SK-N-SH (cell line): ENCODE measurements at regions not wholly inside any gene's neighbourhood (a gene's known extent, or its start where the extent isn't known, plus 50 kb on each side); places are given as distances from the start of the nearest gene placed in this dataset.

ENCODE experiments used
- CTCF ChIA-PET: fragments of 300-600, 350-600 bp; formaldehyde crosslinking; extraction: SDS; loops from one replicate; lab custom pipeline; 2021; lab: Yijun Ruan, JAX
- POLR2A ChIA-PET: fragments of 350-600 bp; sonication (Branson Sonifier 250); formaldehyde crosslinking; extraction: SDS; loops from one replicate; lab custom pipeline; 2020; ENCODE audit warnings: antibody characterized with exemption, inconsistent platforms; lab: Yijun Ruan, JAX
- DNase-seq: peaks from one replicate; pipeline ENCODE4 v3.0.0; 2012
- H2AFZ ChIP-seq: fragments of 200-600 bp; sonication (generic); 2 replicates; pipeline ENCODE4 v1.8.1; 2016; ENCODE audit warnings: antibody characterized with exemption, mild to moderate bottlenecking, low read depth
- H3F3A ChIP-seq: fragments of 200-600 bp; sonication (generic); replicated peaks from 2 replicates; pipeline ENCODE3; 2016; ENCODE audit warnings: antibody characterized with exemption, mild to moderate bottlenecking; ENCODE audit not compliant: insufficient read depth
- H3K27ac ChIP-seq, 2 experiments: fragments of 200-500 bp in 1 of 2; fragments of 200-600 bp in 1 of 2; sonication (Bioruptor generic) in 1 of 2; sonication (generic), shearing (Covaris generic) in 1 of 2; 2 replicates each; pipeline versions ENCODE4 v1.5.1 to v1.6.1; 2014 to 2016; ENCODE audit warnings: low read depth in 2 of 2, inconsistent platforms in 1 of 2, low read length in 1 of 2, mild to moderate bottlenecking in 1 of 2, mixed read lengths in 1 of 2
- H3K27me3 ChIP-seq: fragments of 200-600 bp; sonication (generic), shearing (Covaris generic); 2 replicates; pipeline ENCODE4 v1.6.1; 2016; ENCODE audit warnings: mixed run types; ENCODE audit not compliant: insufficient read depth
- H3K36me3 ChIP-seq, 2 experiments: fragments of 200-500 bp in 1 of 2; fragments of 200-600 bp in 1 of 2; sonication (Bioruptor generic) in 1 of 2; sonication (generic) in 1 of 2; replicated peaks in 1 of 2; 2 replicates each; pipeline versions ENCODE3 to v1.5.1; 2014 to 2016; ENCODE audit warnings: low read length in 1 of 2, mild to moderate bottlenecking in 1 of 2; ENCODE audit not compliant: insufficient read depth in 2 of 2, control insufficient read depth in 1 of 2
- H3K4me1 ChIP-seq, 2 experiments: fragments of 200-500 bp in 1 of 2; fragments of 200-600 bp in 1 of 2; sonication (Bioruptor generic) in 1 of 2; sonication (generic), shearing (Covaris generic) in 1 of 2; 2 replicates each; pipeline versions ENCODE4 v1.5.1 to v1.6.1; 2014 to 2016; ENCODE audit warnings: low read depth in 1 of 2, low read length in 1 of 2, mixed run types in 1 of 2; ENCODE audit not compliant: insufficient read depth in 2 of 2, control insufficient read depth in 1 of 2
- H3K4me2 ChIP-seq: fragments of 200-600 bp; sonication (generic), shearing (Covaris generic); 2 replicates; pipeline ENCODE4 v1.6.1; 2017; ENCODE audit warnings: mixed run types
- H3K4me3 ChIP-seq, 2 experiments: fragments of 200-500 bp in 1 of 2; fragments of 200-600 bp in 1 of 2; sonication (Bioruptor generic) in 1 of 2; sonication (generic), shearing (Covaris generic) in 1 of 2; 2 replicates each; pipeline versions ENCODE4 v1.5.1 to v1.8.1; 2014 to 2016; ENCODE audit warnings: low read depth in 2 of 2, inconsistent platforms in 1 of 2, low read length in 1 of 2, mild to moderate bottlenecking in 1 of 2, mixed read lengths in 1 of 2, moderate library complexity in 1 of 2
- H3K79me2 ChIP-seq: fragments of 200-600 bp; sonication (generic); 2 replicates; pipeline ENCODE4 v1.8.1; 2017; ENCODE audit warnings: mild to moderate bottlenecking; ENCODE audit not compliant: insufficient read depth
- H3K9ac ChIP-seq: fragments of 200-600 bp; sonication (generic); 2 replicates; pipeline ENCODE4 v1.6.1; 2017; ENCODE audit warnings: mixed run types
- H3K9me2 ChIP-seq: fragments of 200-600 bp; sonication (generic); 2 replicates; pipeline ENCODE4 v1.6.1; 2017; ENCODE audit warnings: mixed run types
- H3K9me3 ChIP-seq: fragments of 200-600 bp; sonication (generic); 2 replicates; pipeline ENCODE4 v1.6.1; 2017; ENCODE audit warnings: mixed run types, mild to moderate bottlenecking, moderate library complexity
- H4K20me1 ChIP-seq: fragments of 200-600 bp; sonication (generic); 2 replicates; pipeline ENCODE4 v1.6.1; 2017; ENCODE audit warnings: mild to moderate bottlenecking, mixed run types; ENCODE audit not compliant: insufficient read depth
- EP300 ChIP-seq, 2 experiments: IDR thresholded peaks; 2 replicates each; pipeline versions ENCODE4 v1.4.0 to v1.6.1; 2012; ENCODE audit warnings: borderline replicate concordance in 1 of 2, low read depth in 1 of 2, low read length in 1 of 2
- EZH2phosphoT487 ChIP-seq: fragments of 200-600 bp; sonication (generic); IDR thresholded peaks from 2 replicates; pipeline ENCODE4 v1.6.1; 2017; ENCODE audit warnings: low read depth, mixed run types, mild to moderate bottlenecking, antibody characterized with exemption, moderate library complexity, borderline replicate concordance
- FOXJ3 ChIP-seq: sonication (generic); formaldehyde crosslinking; IDR thresholded peaks from 2 replicates; pipeline ENCODE4 v1.5.1; 2020; ENCODE audit warnings: mild to moderate bottlenecking, missing genetic modification reagents
- FOXM1 ChIP-seq: IDR thresholded peaks from 2 replicates; pipeline ENCODE4 v1.4.0; 2012; ENCODE audit warnings: low read depth, mild to moderate bottlenecking
- GABPA ChIP-seq: IDR thresholded peaks from 2 replicates; pipeline ENCODE4 v1.4.0; 2012; ENCODE audit warnings: low read depth, mild to moderate bottlenecking
- MXI1 ChIP-seq: IDR thresholded peaks from 2 replicates; pipeline ENCODE4 v1.6.1; 2012; ENCODE audit warnings: mild to moderate bottlenecking, low read depth, low read length, improper control_type of control experiment
- NFIC ChIP-seq: IDR thresholded peaks from 2 replicates; pipeline ENCODE4 v1.4.0; 2012; ENCODE audit warnings: borderline replicate concordance
- RCOR1 ChIP-seq: fragments of 150-350 bp; IDR thresholded peaks from 2 replicates; pipeline ENCODE4 v1.6.1; 2017; ENCODE audit warnings: antibody characterized with exemption, low read length
- RXRA ChIP-seq: IDR thresholded peaks from 2 replicates; pipeline ENCODE4 v1.4.0; 2012; ENCODE audit warnings: low read depth, mild to moderate bottlenecking, borderline replicate concordance
- TAF1 ChIP-seq: IDR thresholded peaks from 2 replicates; pipeline ENCODE4 v1.6.1; 2012; ENCODE audit warnings: low read depth, mild to moderate bottlenecking, low read length, moderate library complexity, borderline replicate concordance
- WGBS: methylation state at CpG from one replicate; pipeline ENCODE4 v1.1.6; 2017; ENCODE audit warnings: low lambda C conversion rate; 5-methylcytosine and 5-hydroxymethylcytosine counted together
- TF ChIP-seq, protein P1 (sequence below): IDR thresholded peaks from 2 replicates; pipeline ENCODE4; 2012
- TF ChIP-seq, protein P2 (sequence below): IDR thresholded peaks from 2 replicates; pipeline ENCODE4 v1.6.1; 2012; ENCODE audit warnings: mild to moderate bottlenecking, low read depth, low read length, moderate library complexity
- TF ChIP-seq, protein P3 (sequence below): IDR thresholded peaks from 2 replicates; pipeline ENCODE4 v1.4.0; 2012; ENCODE audit warnings: low read depth, borderline replicate concordance
- TF ChIP-seq, protein P4 (sequence below): IDR thresholded peaks from 2 replicates; pipeline ENCODE4 v1.4.0; 2012; ENCODE audit warnings: low read depth, borderline replicate concordance
- TF ChIP-seq, protein P5 (sequence below): fragments of 150-350 bp; IDR thresholded peaks from 2 replicates; pipeline ENCODE4 v1.6.1; 2016; ENCODE audit warnings: mild to moderate bottlenecking, low read depth, low read length

DNA sequence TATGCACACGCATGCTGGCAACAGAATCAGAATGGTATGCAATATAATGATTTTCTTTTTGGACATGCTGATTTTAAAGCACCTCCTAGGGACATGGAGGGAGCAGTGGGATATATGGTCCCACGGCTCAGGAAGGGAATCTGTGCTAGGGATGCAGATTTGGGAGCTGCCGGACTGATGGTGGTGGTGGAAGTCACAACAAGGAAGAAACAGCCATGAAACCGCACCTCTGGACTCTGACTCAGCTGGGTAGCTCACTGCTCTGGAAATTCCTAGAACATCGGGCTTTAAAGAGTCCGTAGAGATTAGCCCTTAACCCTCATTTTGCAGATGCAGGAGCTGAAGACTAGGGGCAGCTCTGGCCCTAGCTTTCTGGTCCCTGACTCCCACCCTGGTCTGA lies 364.3 kb upstream of the KLHL29 start:
- no peak overlapping the region for H3K4me2 ChIP-seq
- H3K79me2 ChIP-seq, result no peaks in the 10 kb centered on the region
- H3K27me3 ChIP-seq, result no peaks in the 10 kb centered on the region
- H3K4me3 ChIP-seq, result no peak overlapping the region
- no peak for DNase-seq
- H4K20me1 ChIP-seq, result no peaks in the 10 kb centered on the region
- no peak overlapping the region for H2AFZ ChIP-seq
- H3K9me3 ChIP-seq, result peaks cover 4% of the 10 kb centered on the region; the same call in 1 of the 2 replicates
- H3K4me1 ChIP-seq, result no peaks in the 10 kb centered on the region
- no peak overlapping the region for H3K27ac ChIP-seq
- 39% methylated on average over 6 of the region's 6 CpGs for WGBS
- ChIA-PET CTCF (interaction anchor here (0.7 kb wide), 1 partner anchor 38 kb away, joined by 3 read pairs; no protein-coding TSS in a partner anchor), POLR2A (interaction anchor here (1.5 kb wide), 1 partner anchor 29 kb away, joined by 6 read pairs; no protein-coding TSS in a partner anchor)
- no peaks in the 10 kb centered on the region for H3F3A ChIP-seq
- no peak overlapping the region for H3K9ac ChIP-seq
- TF ChIP-seq NFIC (no peak), RXRA (no peak), MXI1 (no peak), FOXM1 (no peak), EP300 (IDR thresholded peaks at IDR 0.05; ENCODE audit: borderline replicate concordance in 1 of 2, low read depth in 1 of 2, low read length in 1 of 2) (no peak), TAF1 (no peak), GABPA (no peak), FOXJ3 (CRISPR knock-in tag) (no peak), RCOR1 (no peak), EZH2phosphoT487 (no peak)
- TF ChIP-seq, protein P1, sequence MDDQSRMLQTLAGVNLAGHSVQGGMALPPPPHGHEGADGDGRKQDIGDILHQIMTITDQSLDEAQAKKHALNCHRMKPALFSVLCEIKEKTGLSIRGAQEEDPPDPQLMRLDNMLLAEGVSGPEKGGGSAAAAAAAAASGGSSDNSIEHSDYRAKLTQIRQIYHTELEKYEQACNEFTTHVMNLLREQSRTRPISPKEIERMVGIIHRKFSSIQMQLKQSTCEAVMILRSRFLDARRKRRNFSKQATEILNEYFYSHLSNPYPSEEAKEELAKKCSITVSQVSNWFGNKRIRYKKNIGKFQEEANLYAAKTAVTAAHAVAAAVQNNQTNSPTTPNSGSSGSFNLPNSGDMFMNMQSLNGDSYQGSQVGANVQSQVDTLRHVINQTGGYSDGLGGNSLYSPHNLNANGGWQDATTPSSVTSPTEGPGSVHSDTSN, result no peak
- TF ChIP-seq, protein P2, sequence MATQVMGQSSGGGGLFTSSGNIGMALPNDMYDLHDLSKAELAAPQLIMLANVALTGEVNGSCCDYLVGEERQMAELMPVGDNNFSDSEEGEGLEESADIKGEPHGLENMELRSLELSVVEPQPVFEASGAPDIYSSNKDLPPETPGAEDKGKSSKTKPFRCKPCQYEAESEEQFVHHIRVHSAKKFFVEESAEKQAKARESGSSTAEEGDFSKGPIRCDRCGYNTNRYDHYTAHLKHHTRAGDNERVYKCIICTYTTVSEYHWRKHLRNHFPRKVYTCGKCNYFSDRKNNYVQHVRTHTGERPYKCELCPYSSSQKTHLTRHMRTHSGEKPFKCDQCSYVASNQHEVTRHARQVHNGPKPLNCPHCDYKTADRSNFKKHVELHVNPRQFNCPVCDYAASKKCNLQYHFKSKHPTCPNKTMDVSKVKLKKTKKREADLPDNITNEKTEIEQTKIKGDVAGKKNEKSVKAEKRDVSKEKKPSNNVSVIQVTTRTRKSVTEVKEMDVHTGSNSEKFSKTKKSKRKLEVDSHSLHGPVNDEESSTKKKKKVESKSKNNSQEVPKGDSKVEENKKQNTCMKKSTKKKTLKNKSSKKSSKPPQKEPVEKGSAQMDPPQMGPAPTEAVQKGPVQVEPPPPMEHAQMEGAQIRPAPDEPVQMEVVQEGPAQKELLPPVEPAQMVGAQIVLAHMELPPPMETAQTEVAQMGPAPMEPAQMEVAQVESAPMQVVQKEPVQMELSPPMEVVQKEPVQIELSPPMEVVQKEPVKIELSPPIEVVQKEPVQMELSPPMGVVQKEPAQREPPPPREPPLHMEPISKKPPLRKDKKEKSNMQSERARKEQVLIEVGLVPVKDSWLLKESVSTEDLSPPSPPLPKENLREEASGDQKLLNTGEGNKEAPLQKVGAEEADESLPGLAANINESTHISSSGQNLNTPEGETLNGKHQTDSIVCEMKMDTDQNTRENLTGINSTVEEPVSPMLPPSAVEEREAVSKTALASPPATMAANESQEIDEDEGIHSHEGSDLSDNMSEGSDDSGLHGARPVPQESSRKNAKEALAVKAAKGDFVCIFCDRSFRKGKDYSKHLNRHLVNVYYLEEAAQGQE, result no peak
- TF ChIP-seq, protein P3, sequence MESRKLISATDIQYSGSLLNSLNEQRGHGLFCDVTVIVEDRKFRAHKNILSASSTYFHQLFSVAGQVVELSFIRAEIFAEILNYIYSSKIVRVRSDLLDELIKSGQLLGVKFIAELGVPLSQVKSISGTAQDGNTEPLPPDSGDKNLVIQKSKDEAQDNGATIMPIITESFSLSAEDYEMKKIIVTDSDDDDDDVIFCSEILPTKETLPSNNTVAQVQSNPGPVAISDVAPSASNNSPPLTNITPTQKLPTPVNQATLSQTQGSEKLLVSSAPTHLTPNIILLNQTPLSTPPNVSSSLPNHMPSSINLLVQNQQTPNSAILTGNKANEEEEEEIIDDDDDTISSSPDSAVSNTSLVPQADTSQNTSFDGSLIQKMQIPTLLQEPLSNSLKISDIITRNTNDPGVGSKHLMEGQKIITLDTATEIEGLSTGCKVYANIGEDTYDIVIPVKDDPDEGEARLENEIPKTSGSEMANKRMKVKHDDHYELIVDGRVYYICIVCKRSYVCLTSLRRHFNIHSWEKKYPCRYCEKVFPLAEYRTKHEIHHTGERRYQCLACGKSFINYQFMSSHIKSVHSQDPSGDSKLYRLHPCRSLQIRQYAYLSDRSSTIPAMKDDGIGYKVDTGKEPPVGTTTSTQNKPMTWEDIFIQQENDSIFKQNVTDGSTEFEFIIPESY, result no peak
- TF ChIP-seq, protein P4, sequence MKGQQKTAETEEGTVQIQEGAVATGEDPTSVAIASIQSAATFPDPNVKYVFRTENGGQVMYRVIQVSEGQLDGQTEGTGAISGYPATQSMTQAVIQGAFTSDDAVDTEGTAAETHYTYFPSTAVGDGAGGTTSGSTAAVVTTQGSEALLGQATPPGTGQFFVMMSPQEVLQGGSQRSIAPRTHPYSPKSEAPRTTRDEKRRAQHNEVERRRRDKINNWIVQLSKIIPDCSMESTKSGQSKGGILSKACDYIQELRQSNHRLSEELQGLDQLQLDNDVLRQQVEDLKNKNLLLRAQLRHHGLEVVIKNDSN, result no peak
- TF ChIP-seq, protein P5, sequence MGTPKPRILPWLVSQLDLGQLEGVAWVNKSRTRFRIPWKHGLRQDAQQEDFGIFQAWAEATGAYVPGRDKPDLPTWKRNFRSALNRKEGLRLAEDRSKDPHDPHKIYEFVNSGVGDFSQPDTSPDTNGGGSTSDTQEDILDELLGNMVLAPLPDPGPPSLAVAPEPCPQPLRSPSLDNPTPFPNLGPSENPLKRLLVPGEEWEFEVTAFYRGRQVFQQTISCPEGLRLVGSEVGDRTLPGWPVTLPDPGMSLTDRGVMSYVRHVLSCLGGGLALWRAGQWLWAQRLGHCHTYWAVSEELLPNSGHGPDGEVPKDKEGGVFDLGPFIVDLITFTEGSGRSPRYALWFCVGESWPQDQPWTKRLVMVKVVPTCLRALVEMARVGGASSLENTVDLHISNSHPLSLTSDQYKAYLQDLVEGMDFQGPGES, result no peak
- no peaks in the 10 kb centered on the region for H3K9me2 ChIP-seq
- no peaks in the 10 kb centered on the region for H3K36me3 ChIP-seq
